Upper lobe of left lung (tissue), 4 donors: ENCODE measurements at regions not wholly inside any gene's neighbourhood (a gene's known extent, or its start where the extent isn't known, plus 50 kb on each side); places are given as distances from the start of the nearest gene placed in this dataset.

Experiments used
- POLR2A ChIP-seq, 4 donors: fragments of 450-650 bp; IDR thresholded peaks; one replicate each; pipeline ENCODE4 v1.5.1; 2016 to 2017; ENCODE audit warnings: antibody characterized with exemption in 4 of 4, mild to moderate bottlenecking in 2 of 4
- POLR2AphosphoS5 ChIP-seq, 2 donors: sonication (generic); formaldehyde crosslinking; IDR thresholded peaks; one replicate each; pipeline ENCODE4 v1.5.1; 2017; ENCODE audit warnings: antibody characterized with exemption in 2 of 2
- TF ChIP-seq, protein P1 (sequence below), 6 experiments: fragments of 450-650 bp in 4 of 6; fragments of 200-600 bp in 2 of 6; sonication (generic) in 2 of 6; IDR thresholded peaks; one replicate each; pipeline ENCODE4 v1.5.1; 2016 to 2019; ENCODE audit warnings: antibody characterized with exemption in 6 of 6

GRCh38 chr1:38685388-38685787, 174.2 kb downstream of the RRAGC start:
- TF ChIP-seq, protein P1, sequence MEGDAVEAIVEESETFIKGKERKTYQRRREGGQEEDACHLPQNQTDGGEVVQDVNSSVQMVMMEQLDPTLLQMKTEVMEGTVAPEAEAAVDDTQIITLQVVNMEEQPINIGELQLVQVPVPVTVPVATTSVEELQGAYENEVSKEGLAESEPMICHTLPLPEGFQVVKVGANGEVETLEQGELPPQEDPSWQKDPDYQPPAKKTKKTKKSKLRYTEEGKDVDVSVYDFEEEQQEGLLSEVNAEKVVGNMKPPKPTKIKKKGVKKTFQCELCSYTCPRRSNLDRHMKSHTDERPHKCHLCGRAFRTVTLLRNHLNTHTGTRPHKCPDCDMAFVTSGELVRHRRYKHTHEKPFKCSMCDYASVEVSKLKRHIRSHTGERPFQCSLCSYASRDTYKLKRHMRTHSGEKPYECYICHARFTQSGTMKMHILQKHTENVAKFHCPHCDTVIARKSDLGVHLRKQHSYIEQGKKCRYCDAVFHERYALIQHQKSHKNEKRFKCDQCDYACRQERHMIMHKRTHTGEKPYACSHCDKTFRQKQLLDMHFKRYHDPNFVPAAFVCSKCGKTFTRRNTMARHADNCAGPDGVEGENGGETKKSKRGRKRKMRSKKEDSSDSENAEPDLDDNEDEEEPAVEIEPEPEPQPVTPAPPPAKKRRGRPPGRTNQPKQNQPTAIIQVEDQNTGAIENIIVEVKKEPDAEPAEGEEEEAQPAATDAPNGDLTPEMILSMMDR (IDR thresholded peaks at IDR 0.05): no peak
- TF ChIP-seq POLR2A (IDR thresholded peaks at IDR 0.05) (no peak), POLR2AphosphoS5 (IDR thresholded peaks at IDR 0.05) (no peak)
